ENCODE measurements at regions not wholly inside any gene's neighbourhood (a gene's known extent, or its start where the extent isn't known, plus 50 kb on each side); places are given as distances from the start of the nearest gene placed in this dataset.
"Not testable (repeated sequence)": the region's sequence is repeated elsewhere in the genome, so short reads cannot be mapped to it uniquely, and the experiment has no call there.

DNA sequence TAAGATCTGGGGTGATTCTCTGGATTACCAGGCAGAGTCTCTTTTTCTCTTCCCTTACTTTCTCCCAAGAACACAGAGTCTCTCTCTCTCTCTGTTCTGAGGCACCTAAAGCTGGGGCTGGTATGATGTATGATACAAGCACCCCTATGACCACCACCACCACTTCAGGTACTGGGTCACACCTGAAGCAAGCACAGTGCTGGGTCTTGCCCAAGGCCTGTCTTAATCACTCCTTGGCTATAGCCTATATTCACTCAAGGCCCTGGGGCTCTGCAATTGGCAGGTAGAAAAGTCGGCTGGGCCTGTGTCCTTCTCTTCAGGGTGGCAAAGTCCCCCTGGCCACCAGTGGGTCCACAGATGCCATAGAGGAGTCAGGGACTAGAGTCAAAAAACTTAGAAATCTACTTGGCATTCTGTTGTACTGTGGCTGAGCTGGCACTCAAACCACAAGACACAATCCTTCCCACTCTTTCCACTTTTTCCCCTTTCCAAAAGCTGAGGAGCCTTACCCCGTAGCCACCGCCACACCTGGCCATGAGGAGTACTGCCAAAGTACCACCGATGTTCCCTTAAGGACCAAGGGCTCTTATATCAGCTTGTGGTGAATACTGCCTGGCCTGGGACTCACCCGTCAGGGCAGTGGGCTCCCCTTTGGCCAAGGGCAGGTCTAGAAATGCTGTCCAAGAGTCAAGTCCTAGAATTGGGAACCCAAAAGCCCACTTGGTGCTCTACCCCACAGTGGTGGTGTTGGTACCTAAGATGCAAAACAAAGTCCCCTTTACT is 159.2 kb downstream of the POTEM start:
- DNase-seq (ENCODE audit: low spot score): not testable (repeated sequence)

DNA sequence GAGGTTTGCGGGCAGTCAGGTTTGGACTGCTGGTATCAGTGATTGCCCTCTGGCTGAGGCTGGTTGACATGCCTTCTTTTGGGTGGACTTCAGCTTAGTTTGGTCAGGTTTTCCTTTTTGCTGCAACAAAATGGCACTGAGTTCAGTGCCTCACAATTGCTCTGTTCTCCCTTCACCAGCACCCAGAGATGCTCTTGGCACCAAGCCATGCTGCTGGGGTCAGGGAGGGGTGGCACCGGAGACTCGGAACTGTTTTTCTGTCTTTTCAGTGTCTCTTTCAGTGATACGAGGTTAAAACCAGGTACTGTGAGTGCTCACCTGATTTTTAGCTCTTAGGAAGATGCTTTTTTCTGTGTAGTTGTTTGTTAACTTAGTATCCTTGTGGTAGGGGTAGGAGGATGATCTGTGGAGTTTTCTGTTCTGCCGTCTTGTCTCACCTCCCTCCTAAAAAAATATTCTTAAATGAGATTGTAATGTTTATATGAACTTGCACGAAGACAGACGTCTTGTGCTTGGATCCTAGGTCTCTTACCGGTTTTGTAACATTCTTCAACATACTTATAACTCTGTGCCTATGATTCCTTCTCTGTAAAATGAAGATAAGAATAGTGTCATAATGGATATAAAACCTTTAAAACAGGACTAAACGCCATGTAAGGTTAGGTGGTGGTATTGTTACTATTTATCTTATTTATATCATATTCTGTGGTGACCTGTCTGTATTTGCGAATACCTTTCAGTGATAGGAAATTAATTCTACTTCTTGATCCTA is 160.6 kb downstream of the POTEM start:
- DNase-seq (ENCODE audit: low spot score): not testable (repeated sequence)

DNA sequence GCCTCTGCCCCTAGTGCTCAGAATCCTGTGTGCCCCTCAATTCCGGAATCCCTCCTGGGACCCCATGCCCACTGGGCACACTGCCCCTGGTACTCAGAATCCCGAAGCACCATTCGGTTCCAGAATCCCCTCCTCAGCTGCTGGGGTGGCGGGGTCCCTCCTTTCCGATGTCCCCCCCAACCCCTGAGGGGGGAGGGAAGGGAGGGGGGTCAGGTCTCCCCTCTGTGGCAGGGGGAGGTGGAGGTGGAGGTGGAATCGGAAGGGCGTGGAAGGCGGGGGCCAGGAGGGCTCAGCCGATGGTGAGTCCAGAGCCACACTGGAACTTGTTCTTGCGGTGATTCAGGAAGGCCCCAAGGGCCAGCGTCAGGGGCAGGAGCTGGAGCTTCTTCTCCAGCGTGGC is 164.3 kb downstream of the POTEM start:
- DNase-seq (ENCODE audit: low spot score): not testable (repeated sequence)

DNA sequence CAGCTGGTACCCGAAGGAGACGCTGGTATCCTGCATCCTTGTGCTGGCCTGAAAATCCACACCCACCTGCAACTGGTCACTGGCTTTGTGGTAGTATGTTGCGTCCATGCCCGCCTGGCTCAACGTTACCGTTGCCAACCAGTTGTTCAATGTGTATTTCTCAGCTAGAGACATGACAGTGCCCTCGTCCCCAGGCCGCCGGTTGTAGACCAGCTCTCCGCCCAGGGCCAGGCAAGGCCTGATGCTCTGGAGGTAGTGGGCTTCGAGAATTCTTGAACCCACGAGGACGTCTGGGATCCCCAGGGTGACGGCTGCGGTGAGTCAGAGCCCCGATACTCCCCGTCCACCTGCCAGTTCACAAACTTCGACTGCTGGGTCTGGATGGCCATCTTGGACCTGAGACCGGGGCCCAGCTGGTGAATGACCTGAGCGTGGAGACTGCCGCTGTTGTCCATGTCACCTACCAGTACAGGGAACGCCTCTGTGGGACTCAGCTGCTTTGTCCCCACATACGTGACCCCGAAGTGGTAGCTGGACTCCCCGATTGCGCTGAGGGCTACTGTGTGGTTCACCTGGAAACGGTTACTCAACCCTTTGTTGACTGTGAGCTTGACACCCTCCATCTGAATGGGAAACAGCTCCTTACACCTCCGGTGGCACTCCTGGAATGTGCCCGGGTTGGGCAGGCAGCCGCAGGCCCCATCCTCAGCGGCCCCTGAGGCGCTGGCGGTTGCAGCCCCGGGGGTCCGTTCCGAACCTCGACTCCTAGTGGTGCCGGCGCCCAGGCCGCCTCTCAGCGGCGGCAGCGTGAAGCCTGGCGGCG is 165.0 kb downstream of the POTEM start:
- DNase-seq (ENCODE audit: low spot score): not testable (repeated sequence)

DNA sequence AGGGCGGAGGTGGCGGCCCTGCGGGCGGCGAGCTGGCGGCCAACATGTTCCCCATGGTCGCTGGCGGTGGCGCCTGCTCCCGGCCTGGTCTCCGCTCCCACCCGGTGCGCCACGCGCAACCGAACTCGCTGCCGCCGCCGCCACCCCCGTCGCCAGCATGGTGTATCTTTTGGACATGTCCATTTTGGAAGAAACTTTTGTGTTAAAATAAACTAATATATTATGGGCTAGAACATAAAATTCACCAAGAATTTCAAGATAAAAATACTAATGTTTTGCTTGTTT is 165.5 kb downstream of the POTEM start:
- not testable (repeated sequence) for DNase-seq (ENCODE audit: low spot score)

DNA sequence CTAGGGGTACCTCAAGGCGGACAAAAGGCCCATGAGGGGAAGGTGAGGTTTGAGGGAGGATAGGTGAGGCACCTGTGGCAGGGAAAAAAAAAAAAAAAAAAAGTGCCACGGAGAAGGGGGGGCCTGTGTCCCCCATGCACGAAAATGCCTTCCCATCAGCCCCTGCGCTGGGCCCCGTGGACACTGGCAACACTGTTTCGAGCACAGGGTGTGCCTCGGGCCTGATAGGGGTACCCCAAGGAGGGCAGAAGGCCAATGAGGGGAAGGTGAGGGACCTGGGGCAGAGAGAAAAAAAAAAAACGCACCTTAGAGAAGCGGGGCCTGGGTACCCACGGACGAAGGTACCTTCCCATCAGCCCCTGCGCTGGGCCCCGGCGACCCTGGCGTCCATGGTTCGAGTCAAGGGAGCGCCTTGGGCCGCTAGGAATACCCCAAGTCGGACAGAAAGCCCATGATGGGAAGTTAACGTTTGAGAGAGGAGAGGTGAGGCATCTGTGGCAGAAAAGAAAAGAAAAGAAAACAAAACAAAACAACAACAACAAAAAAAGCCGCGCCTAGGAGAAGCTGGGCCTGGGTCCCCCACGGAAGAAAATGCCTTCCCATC is 190.0 kb downstream of the POTEM start:
- not testable (repeated sequence) for DNase-seq (ENCODE audit: low spot score)

DNA sequence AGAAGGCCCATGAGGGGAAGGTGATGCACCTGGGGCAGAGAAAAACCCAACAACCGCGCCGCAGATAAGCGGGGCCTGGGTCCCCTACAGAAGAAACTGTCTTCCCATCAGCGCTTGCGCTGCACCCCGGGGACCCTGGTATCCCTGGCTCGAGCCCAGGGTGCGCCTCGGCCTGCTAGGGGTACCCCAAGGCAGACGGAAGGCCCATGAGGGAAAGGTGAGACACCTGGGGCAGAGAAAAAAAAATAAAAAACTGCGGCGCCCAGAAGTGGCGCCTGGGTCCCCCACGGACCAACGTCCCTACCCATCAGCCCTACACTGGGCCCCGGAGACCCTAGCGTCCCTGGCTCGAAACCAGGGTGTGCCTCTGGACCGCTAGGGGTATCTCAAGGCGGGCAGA is 190.8 kb downstream of the POTEM start:
- not testable (repeated sequence) for DNase-seq (ENCODE audit: low spot score)

DNA sequence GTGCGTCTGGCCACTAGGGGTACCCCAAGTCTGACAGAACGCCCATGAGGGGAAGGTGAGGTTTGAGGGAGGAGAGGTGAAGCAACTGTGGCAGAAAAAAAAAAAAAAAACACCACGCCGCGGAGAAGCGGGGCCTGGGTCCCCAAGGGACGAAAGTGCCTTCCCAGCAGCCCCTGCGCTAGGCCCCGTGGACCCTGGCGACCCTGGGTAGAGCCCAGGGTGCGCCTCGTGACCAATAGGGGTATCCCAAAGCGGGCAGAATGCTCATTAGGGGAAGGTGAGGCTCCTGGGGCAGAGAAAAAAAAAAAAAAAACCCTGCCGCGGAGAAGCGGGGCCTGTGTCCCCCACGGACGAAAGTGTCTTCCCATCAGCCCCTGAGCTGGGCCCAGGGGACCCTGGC is 191.4 kb downstream of the POTEM start:
- DNase-seq (ENCODE audit: low spot score): not testable (repeated sequence)

DNA sequence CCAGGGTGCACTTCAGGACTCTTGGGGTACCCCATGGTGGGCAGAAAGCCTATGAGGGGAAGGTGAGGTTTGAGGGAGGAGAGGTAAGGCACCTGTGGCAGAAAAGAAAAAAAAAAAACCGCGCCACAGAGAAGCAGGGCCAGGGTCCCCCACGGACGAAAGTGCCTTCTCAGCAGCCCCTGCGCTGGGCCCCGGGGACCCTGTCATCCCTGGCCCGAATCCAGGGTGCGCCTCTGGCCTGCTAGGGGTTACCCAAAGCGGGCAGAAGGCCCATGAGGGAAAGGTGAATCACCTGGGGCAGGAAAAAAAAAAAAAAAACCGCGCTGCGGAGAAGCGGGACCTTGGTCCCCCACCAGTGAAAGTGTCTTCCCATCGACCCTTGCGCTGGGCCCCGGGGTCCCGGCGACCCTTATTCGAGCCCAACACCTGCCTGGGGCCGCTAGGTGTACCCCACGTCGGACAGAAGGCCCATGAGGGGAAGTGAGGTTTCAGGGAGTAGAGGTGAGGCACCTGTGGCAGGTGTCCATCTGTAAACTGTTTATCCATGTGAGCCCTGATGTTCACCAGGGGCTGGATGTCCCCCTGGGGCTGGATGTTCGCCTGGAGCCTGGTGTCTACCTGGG is 191.9 kb downstream of the POTEM start:
- DNase-seq (ENCODE audit: low spot score): not testable (repeated sequence)

DNA sequence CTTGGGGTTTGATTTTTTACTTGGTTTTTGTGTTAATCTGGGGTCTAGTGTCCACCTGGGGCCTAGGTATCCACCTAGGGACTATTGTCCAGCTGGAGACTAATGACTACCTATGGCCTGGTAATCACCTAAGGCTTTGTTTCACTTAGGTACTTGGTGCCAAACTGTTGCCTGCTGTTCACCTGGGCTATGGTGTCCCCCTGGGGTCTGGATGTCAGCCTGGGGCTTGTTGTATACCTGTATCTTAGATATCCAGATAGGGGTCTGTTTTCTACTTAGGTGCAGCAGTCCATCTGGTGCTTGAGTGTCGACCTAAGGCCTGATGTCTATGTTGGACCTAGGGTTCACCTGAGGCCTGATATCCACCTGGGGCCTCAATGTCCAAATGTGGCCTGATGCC is 193.1 kb downstream of the POTEM start:
- DNase-seq (ENCODE audit: low spot score): not testable (repeated sequence)

DNA sequence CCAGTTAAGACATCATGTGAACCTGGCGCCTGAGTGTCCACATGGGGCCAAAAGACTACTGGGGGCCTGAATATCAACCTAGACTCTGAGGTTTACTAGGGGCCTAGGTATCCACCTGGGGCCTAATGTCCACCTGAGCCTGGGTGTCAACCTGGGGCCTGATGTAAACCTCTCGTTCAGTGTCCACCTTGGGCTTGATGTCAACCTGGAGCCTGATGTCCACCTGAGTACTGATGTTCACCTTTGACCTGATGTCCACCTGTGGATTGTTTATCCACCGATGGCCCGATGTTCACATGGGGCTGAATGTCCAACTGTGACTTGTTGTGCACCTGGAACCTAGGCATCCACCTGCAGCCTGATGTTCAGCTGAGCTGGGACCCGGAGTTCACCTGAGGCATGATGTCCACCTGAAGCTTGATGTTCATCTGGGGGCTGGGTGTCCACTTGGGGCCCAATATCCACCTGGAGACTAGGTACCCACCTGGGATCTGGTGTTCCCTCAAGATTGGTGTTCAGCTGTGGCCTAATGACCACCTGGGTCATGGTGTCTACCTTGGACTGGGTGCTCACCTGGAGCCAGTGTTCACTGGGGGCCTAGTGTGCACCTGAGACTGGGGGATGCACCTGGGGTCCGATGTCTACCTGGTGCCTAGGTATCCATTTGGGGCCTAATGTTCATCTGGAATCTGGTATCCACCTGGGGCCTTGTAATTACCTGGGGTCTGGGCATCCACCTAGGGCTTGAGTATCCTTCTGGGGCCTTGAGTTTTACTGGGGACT is 194.2 kb downstream of the POTEM start:
- DNase-seq (ENCODE audit: low spot score): peak; percentile 0

DNA sequence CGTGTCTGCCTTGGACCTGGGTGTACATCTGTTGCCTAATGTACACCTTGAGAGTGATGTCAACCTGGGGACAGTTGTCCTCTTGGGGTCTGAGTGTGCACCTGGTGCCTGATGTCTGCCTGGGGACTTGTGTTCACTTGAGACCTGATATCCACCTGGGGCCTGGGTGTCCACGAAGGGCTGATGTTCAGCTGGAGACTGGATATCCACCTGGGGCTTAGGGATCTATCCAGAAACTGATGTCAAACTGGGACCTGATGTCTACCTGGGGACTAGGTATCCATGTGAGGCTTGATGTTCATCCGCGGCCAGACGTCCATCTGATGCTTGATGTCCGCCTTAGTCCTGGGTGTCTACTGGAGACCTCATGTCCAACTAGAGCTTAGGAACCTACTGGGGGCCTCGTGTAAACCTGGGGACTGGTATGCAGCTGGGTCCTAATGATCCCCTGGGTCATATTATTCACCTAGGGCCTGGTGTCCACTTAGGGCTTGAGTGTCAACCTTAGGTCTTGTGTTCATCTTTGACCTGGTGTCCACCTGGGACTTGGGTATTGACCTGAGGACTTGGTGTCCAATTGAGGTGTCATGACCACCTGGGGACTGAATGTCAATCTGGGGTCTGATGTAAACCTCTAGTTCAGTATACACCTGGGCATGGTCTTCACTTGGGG is 194.9 kb downstream of the POTEM start:
- not testable (repeated sequence) for DNase-seq (ENCODE audit: low spot score)

DNA sequence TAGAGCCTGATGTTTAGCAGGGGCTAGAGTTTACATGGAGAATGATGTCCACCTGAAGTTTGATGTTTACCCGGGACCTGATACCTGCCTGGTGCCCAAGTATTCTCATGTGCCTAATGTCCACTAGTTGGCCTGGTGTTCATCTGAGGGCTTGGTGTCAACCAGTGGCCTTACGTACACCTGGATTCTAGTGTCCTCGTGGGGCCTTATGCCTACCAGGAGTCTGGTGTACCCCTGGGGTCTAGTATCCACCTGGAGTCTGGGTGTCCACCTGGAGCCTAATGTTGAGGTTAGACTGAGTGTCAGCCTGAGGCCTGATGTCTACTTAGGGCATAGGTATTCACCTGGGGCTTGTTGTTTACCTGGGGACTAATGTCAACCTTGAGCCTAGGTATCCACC is 195.7 kb downstream of the POTEM start:
- not testable (repeated sequence) for DNase-seq (ENCODE audit: low spot score)

DNA sequence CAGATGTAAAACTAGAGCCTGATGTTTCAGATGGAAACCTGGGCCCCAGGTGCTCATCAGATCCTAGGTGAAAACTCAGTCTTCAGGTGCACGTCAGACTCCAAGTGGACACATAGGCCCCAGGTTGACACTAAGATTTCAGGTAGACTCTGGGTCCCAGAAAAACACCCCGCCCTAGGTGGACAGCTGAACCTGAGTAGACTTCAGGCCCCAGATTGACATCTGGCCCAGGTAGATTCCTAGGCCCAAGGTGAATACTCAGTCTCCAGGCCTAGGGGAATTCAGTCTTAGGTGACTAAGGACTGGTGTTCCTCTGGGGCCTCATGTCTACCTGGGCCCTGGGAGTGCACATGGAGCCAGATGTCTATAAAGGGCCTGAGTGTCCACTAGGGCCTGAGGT is 196.7 kb downstream of the POTEM start:
- DNase-seq (ENCODE audit: low spot score): not testable (repeated sequence)

DNA sequence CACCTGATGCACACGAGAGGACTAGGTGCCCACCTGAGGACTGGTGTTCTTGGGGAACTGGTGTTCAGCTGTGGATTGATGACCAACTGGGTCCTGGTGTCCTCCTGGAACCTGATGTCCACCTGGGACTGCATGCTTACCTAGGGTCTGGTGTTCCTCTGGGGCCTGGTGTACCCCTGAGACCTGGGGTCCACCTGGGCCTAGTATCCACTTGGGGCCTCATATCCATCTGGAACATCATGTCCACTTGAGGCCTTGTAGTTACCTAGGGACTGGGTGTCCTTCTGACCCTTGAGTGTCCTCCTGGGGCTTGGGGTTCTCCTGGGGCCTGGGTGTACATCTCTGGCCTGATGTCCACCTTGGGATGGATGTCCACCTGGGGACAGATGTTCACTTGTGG is 197.2 kb downstream of the POTEM start:
- DNase-seq (ENCODE audit: low spot score): not testable (repeated sequence)

DNA sequence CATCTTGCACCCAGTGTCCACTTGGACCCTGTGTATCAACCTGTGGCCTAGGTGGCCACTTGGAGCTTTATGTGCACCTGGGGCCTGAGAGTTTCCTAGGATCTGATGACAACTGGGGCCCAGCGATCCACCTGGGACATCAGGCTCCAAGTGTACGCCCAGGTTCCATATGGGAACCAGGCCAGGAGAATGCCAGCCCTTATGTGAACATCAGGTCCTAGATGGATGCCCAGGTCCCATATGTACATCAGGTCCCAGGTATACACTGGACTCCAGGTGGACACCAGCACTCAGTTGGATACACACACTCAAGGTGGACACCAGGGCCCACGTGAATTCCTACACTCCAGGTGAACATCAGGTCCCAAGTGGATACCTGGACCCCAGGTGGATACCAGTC is 198.8 kb downstream of the POTEM start:
- not testable (repeated sequence) for DNase-seq (ENCODE audit: low spot score)

DNA sequence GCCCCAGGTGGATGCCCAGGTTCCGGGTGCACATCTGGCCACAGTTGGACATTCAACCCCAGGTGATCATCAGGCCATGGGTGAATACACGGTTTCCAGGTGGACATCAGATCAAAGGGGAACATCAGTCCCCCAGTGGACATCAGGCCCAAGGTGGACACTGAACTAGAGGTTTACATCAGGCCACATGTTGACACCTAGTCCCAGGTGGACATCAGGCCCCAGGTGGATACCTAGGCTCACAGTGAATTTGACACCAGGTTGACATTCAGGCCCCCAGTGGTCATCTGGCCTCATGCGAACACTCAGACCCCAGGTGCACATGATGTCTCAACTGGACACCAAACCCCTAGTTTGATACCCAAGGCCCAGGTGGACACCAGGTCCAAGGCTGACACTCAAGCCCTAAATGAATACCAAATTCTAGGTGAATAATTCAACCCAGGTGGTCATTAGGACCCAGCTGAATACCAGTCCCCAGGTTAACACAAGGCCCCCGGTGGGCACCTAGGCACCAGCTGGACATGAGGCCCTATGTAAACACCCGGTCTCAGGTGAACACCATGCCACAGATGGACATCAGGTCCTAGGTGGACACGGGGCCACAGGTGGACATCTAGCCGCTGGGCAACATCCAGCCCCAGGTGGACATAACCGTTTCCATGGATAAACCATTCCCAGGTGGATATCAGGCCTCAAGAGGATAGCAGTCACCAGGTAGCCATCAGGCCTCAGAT is 200.4 kb downstream of the POTEM start:
- DNase-seq (ENCODE audit: low spot score): peak; percentile 1

DNA sequence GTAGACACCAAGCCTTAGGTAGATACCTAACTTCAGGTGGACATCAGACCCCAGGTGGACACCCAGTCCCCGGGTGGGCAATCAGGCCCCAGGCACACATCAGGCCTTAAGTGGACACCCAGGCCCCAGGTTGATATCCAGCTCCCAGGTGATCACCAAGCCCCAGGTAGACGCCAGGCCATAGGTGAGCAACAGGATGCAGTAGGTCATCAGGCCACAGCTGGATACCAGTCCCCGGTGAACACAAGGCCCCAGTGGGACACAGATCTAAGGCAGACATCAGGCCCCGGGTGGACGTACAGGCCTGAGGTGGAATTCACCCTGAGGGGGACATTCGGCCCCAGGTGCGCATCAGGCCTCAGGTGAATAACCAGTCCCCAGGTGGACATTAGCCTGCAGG is 201.0 kb downstream of the POTEM start:
- DNase-seq (ENCODE audit: low spot score): not testable (repeated sequence)

DNA sequence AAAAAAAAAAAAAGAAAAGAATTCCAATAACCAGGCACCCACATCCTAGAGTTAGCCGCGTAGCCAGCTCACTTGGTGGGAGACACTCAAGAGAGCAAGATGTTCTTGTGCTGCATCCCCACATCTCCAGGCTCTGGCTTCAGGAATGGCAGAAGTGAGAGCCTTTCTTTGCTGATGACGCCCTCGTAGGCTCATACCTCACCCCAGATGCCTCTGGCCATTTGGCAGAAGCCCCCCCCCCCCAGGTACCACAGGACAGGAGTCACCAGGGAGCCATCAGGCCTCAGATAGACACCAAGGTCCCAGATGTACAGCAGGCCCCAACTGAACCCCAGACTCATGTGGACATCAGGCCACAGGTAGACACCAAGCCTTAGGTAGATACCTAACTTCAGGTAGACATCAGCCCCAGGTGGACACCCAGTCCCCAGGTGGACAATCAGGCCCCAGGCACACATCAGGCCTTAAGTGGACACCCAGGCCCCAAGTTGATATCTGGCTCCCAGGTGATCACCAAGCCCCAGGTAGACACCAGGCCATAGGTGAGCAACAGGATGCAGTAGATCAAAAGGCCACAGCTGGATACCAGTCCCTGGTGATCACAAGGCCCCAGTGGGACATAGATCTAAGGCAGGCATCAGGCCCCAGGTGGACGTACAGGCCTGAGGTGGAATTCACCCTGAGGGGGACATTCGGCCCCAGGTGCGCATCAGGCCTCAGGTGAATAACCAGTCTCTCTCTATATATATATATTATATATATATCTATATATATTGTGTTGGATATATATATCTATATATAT is 202.5 kb downstream of the POTEM start:
- DNase-seq (ENCODE audit: low spot score): not testable (repeated sequence)
